Body of pancreas (tissue), 4 donors: ENCODE measurements at regions not wholly inside any gene's neighbourhood (a gene's known extent, or its start where the extent isn't known, plus 50 kb on each side); places are given as distances from the start of the nearest gene placed in this dataset.

Experiments
- CTCF ChIP-seq, 7 experiments: fragments of 450-650 bp in 4 of 7; fragments of 200-600 bp in 3 of 7; sonication (generic) in 3 of 7; IDR thresholded peaks; one replicate each; pipeline ENCODE4 v1.5.1; 2016 to 2019; ENCODE audit warnings: antibody characterized with exemption in 7 of 7
- POLR2A ChIP-seq, 3 donors: fragments of 450-650 bp; IDR thresholded peaks; one replicate each; pipeline ENCODE4 v1.6.1; 2016; ENCODE audit warnings: antibody characterized with exemption in 3 of 3, mild to moderate bottlenecking in 2 of 3

- TF ChIP-seq CTCF (IDR thresholded peaks at IDR 0.05) = no peak
- no peak for TF ChIP-seq POLR2A (IDR thresholded peaks at IDR 0.05)
Observed at GRCh38 chr2:16225071-16225470, 284.7 kb downstream of the MYCN start.
